ENCODE measurements at regions not wholly inside any gene's neighbourhood (a gene's known extent, or its start where the extent isn't known, plus 50 kb on each side); places are given as distances from the start of the nearest gene placed in this dataset.

DNA sequence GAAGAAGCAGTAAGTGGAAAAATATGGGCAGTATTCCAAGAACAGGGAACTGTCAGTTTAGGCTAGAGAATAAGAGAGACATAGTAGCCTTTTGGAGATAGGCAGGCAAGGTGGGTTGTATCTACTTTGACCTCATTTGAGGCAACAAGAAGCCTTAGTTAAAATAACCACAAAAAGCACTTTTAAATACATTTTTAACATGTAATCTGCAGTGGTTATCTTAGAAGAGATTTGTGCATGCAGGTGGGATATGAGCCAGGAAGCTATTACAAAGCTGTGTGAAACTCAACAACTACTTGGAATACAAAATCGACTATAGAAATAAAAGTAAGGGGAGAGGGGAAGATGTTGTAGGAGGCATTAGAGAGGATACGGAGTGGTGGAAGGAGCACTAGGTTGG, 143.7 kb upstream of the MCHR2 start:
- DNase-seq (ENCODE audit: low read depth, low spot score), result no peak

GRCh38 chr6:100136590-100136989, 142.6 kb upstream of the MCHR2 start:
- no peak for DNase-seq (ENCODE audit: low read depth, low spot score)

DNA sequence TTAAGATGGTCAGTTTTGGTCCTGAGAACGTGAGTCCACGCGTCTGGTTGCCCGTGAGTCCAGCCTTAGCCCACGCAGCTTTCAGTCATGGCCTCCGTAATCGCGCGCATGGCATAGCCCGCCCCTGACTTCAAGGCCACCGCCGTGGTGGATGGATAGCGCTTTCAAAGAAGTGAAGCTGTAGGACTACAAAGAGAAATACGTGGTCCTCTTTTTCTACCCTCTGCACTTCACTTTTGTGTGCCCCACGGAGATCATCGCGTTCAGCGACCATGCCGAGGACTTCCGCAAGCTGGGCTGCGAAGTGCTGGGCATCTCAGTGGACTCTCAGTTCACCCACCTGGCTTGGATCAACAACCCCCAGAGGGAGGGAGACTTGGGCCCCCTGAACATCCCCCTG, 142.0 kb upstream of the MCHR2 start:
- DNase-seq (ENCODE audit: low read depth, low spot score), result no peak

GRCh38 chr6:100134703-100135102, 140.7 kb upstream of the MCHR2 start:
- no peak for DNase-seq (ENCODE audit: low read depth, low spot score)

- no peak for DNase-seq (ENCODE audit: low read depth, low spot score)
Observed at GRCh38 chr6:100134297-100134696, 140.3 kb upstream of the MCHR2 start.

GRCh38 chr6:100132005-100132404, 138.0 kb upstream of the MCHR2 start:
- no peak for DNase-seq (ENCODE audit: low read depth, low spot score)

DNA sequence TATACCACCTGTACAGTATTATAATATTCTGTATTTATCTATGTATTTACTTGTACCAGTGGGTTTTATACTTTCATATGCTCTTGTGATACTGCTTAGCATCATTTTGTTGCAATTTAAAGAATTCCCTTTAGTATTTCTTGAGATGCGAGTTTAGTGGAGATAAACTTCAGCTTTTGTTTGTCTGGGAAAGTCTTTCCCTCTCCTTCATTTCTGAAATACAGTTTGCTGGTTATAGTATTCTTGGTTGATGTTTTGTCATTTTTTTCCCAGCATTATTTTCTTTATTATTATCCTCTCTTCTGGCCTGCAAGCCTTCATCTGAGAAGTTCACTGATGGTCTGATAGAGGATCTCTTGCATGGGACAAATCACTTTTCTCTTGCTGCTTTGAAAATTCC, 136.6 kb upstream of the MCHR2 start:
- DNase-seq (ENCODE audit: low read depth, low spot score), result no peak

GRCh38 chr6:100126790-100127484, 132.9 kb upstream of the MCHR2 start:
- DNase-seq (ENCODE audit: low read depth, low spot score), result no peak

GRCh38 chr6:100121854-100122609, 128.0 kb upstream of the MCHR2 start:
- no peak for DNase-seq (ENCODE audit: low read depth, low spot score)

GRCh38 chr6:100119261-100119660, 125.2 kb upstream of the MCHR2 start:
- DNase-seq (ENCODE audit: low read depth, low spot score), result no peak

DNA sequence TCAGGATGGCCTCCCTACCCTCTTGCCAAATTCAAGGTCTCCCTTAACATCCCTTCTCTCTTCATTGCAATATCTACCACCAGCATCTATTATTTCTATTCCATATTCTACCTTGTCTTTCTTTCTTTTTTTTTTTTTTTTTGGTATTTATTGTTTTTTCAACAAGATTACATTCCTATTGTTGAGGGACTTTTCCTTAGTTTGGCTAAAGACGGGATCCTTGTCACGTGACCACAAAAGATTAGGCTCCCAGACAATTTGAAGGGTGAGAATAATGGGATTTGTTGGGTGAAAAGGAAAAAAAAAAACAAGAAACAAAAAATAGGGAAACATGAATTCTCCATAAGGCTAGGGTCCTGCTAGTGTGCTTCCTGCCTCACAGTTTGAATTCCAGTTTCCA, 124.3 kb upstream of the MCHR2 start:
- DNase-seq (ENCODE audit: low read depth, low spot score), result no peak

GRCh38 chr6:100117680-100118079, 123.7 kb upstream of the MCHR2 start:
- no peak for DNase-seq (ENCODE audit: low read depth, low spot score)

GRCh38 chr6:100116411-100117194, 122.6 kb upstream of the MCHR2 start:
- peak; percentile 32 for DNase-seq (ENCODE audit: low read depth, low spot score)

- no peak for DNase-seq (ENCODE audit: low read depth, low spot score)
Observed at GRCh38 chr6:100115407-100116101, 121.5 kb upstream of the MCHR2 start.

DNA sequence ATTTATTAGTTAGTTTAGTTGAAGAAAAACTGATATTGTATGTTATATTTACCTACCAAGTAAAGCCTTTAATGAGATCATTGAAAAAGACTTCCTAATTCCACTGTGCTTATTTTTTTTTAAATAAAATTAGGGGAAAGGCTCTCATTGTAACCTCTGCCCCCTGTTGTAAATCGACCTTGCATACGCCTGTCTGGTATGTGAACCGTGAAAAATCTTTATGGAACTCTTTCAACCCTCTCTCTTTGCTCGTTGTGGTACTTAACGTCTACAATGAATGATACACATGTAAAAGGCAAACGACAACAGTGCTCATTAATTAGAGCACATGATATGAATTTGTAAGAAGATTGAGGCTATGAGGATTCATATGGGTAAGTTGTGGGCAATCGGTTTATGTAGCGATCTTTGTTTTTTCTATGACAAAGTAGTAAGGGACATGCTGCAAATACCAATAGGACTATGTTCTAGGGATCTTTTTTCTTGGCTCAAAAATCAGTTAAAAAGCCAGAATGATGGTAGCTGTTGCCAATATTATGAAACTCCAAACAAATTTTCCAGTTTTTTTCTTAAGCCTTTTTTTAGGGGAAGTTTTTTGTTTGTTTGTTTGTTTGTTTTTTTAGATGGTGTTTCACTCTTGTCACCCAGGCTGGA, 119.0 kb upstream of the MCHR2 start:
- no peak for DNase-seq (ENCODE audit: low read depth, low spot score)

GRCh38 chr6:100105919-100106529, 112.0 kb upstream of the MCHR2 start:
- no peak for DNase-seq (ENCODE audit: low read depth, low spot score)

- DNase-seq (ENCODE audit: low read depth, low spot score), result no peak
Observed at GRCh38 chr6:100105138-100105537, 111.1 kb upstream of the MCHR2 start.

- DNase-seq (ENCODE audit: low read depth, low spot score), result no peak
Observed at GRCh38 chr6:100103931-100104330, 109.9 kb upstream of the MCHR2 start.

DNA sequence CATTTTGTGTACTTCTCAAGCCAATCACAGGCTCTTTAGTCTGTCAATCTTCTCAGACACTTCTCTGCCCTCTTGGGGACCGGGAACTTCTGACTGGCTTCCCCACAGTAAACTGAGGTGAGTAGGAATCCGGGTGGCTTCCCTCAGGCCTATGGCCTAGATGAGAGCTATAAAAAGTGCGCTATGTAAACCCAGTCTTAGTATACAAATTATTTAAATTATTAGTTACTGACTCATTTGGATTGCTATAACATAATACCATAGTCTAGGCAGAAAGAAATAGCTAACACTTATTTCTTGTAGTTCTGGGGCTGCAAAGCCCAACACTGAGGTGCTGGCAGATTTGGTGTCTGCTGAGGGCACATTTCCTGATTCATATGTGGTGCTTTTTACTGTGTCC, 109.2 kb upstream of the MCHR2 start:
- no peak for DNase-seq (ENCODE audit: low read depth, low spot score)

DNA sequence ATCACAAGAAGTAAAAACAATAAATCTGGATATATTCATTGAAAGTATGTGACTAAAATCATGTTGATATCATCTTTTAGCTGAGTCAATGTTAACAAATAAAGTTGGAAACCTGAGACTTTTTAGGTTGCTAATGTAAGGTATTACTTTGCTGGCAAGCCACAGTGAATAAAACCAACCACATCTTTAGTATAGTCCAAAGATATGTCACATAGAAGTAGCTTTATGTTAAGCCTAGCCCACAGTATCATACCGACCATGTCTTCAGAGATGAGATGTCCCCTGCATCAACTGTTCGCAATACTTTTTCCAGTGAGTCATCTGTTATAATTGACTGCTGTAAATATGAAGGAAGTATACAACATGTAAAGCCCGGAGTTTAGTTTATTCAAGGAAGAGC, 107.6 kb upstream of the MCHR2 start:
- no peak for DNase-seq (ENCODE audit: low read depth, low spot score)

- no peak for DNase-seq (ENCODE audit: low read depth, low spot score)
Observed at GRCh38 chr6:100100776-100101175, 106.8 kb upstream of the MCHR2 start.

Data from brain pericyte (primary cell).